HepG2 (cell line): ENCODE measurements at regions not wholly inside any gene's neighbourhood (a gene's known extent, or its start where the extent isn't known, plus 50 kb on each side); places are given as distances from the start of the nearest gene placed in this dataset.

Experiments used
- CEBPB ChIP-seq: IDR thresholded peaks from 2 replicates; pipeline ENCODE4 v1.6.1; 2011; ENCODE audit warnings: low read depth, low read length, improper control_type of control experiment, borderline replicate concordance
- CREB1 ChIP-seq, 2 experiments: fragments of 450-650 bp in 1 of 2; IDR thresholded peaks; 2 replicates each; pipeline ENCODE4 v1.6.1; 2016 to 2017; ENCODE audit warnings: control low read depth in 1 of 2, mild to moderate bottlenecking in 1 of 2, missing compliant biosample characterization in 1 of 2, missing genetic modification characterization in 1 of 2
- CTCF ChIP-seq: sonication (generic); formaldehyde crosslinking; IDR thresholded peaks from 2 replicates; pipeline ENCODE4 v1.5.0; 2020; ENCODE audit warnings: mild to moderate bottlenecking, missing genetic modification reagents, moderate library complexity
- MAFK ChIP-seq, 2 experiments: IDR thresholded peaks in 1 of 2; conservative IDR thresholded peaks in 1 of 2; 2 replicates each; pipeline ENCODE4 v1.6.1; 2011; ENCODE audit warnings: improper control_type of control experiment in 2 of 2, low read length in 2 of 2
- MLXIP ChIP-seq: sonication (generic); formaldehyde crosslinking; IDR thresholded peaks from 2 replicates; pipeline ENCODE4 v1.9.0; 2021; ENCODE audit warnings: missing genetic modification reagents, borderline replicate concordance
- SMC3 ChIP-seq: IDR thresholded peaks from 2 replicates; pipeline ENCODE4 v1.6.1; 2011; ENCODE audit warnings: low read length, improper control_type of control experiment
- TAF1 ChIP-seq: sonication (generic); formaldehyde crosslinking; IDR thresholded peaks from 2 replicates; pipeline ENCODE4 v1.4.0; 2020; ENCODE audit warnings: missing genetic modification reagents
- TGIF2 ChIP-seq: IDR thresholded peaks from 2 replicates; pipeline ENCODE4 v1.6.1; 2016; ENCODE audit warnings: control low read depth, missing compliant biosample characterization
- ZNF564 ChIP-seq: sonication (generic); formaldehyde crosslinking; IDR thresholded peaks from 2 replicates; pipeline ENCODE4 v1.8.1; 2023; ENCODE audit warnings: mild to moderate bottlenecking, missing genetic modification reagents
- ZNF75D ChIP-seq: sonication (generic); formaldehyde crosslinking; IDR thresholded peaks from 2 replicates; pipeline ENCODE4 v1.8.1; 2023; ENCODE audit warnings: missing genetic modification reagents, mild to moderate bottlenecking, borderline replicate concordance

DNA sequence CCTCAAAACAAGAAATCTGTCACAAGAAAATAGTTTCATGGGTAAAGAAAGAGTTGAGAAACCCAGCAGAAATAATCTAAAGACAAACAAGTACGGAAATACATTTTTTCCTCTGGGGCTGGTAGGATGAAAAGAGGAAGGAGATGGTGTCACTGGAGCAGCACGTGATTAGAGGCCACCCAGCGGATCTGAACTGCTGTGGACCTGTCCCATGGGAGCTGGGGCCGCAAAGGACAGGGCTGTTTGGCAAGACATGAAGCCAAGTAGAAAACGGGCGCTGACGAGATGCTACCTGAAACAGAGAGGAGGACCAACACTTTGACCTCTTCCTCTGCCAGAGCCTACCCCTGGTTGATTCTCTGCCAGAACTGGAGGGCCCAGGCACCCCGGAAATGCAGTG is 295.4 kb upstream of the ATP5MC3 start:
- TF ChIP-seq CTCF (CRISPR knock-in tag) (no peak), TGIF2 (CRISPR knock-in tag) (no peak), ZNF75D (CRISPR knock-in tag) (no peak), CREB1 (IDR thresholded peaks at IDR 0.05) (no peak), CREB1 (CRISPR knock-in tag; IDR thresholded peaks at IDR 0.05) (no peak), SMC3 (no peak), MAFK (conservative IDR thresholded peaks at IDR 0.05 in 1 of 2, IDR thresholded peaks at IDR 0.05 in 1 of 2; ENCODE audit: low read length in 2 of 2) (no peak), ZNF564 (CRISPR knock-in tag) (no peak), TAF1 (CRISPR knock-in tag) (no peak), MLXIP (CRISPR knock-in tag) (no peak), CEBPB (no peak)
